ENCODE measurements at regions not wholly inside any gene's neighbourhood (a gene's known extent, or its start where the extent isn't known, plus 50 kb on each side); places are given as distances from the start of the nearest gene placed in this dataset.

GRCh38 chr3:81439108-81439507 is 322.3 kb downstream of the GBE1 start:
- H3K9me3 ChIP-seq, result no peaks in the 10 kb centered on the region
- FAIRE-seq, result no peak
- POLR2A ChIA-PET, result interaction anchor here (0.7 kb wide), 1 partner anchor 478 kb away, joined by 4 read pairs; no protein-coding TSS in a partner anchor

GRCh38 chr3:81437683-81438082 is 323.8 kb downstream of the GBE1 start:
- DNase-seq (ENCODE audit: low read depth in 1 of 2, low spot score in 1 of 2) (no peak), ATAC-seq (no peak), FAIRE-seq (no peak)
- CTCF ChIA-PET, result interaction anchor here (0.7 to 1.0 kb wide), 2 partner anchors 11 to 696 kb away, joined by 3 to 4 read pairs; no protein-coding TSS in a partner anchor
- Histone ChIP-seq H3K4me2 (no peak overlapping the region), H3K4me1 (peaks cover 3% of the 10 kb centered on the region; the same call in 2 of the 3 replicates), H3K9me3 (no peaks in the 10 kb centered on the region), H3K4me3 (no peak overlapping the region), H3K27ac (no peak overlapping the region)
- POLR2A ChIA-PET, result no interaction called here
- TF ChIP-seq E2F6 (IDR thresholded peaks at IDR 0.05; ENCODE audit: borderline replicate concordance, low read depth), result no peak
- TF ChIP-seq ATOH8 (CRISPR knock-in tag; IDR thresholded peaks at IDR 0.05; ENCODE audit: low read depth), result no peak
- TF ChIP-seq SMC3 (IDR thresholded peaks at IDR 0.05), result no peak
- TF ChIP-seq GATA3 (IDR thresholded peaks at IDR 0.05; ENCODE audit: borderline replicate concordance), result no peak
- no peak for TF ChIP-seq MAX (IDR thresholded peaks at IDR 0.05)
- no peak for TF ChIP-seq ZNF302 (CRISPR knock-in tag; IDR thresholded peaks at IDR 0.05)
- no peak for TF ChIP-seq RFX5 (IDR thresholded peaks at IDR 0.05)
- TF ChIP-seq, protein P1, sequence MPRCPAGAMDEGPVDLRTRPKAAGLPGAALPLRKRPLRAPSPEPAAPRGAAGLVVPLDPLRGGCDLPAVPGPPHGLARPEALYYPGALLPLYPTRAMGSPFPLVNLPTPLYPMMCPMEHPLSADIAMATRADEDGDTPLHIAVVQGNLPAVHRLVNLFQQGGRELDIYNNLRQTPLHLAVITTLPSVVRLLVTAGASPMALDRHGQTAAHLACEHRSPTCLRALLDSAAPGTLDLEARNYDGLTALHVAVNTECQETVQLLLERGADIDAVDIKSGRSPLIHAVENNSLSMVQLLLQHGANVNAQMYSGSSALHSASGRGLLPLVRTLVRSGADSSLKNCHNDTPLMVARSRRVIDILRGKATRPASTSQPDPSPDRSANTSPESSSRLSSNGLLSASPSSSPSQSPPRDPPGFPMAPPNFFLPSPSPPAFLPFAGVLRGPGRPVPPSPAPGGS (IDR thresholded peaks at IDR 0.05), result no peak
- TF ChIP-seq HDAC2 (IDR thresholded peaks at IDR 0.05), result no peak
- TF ChIP-seq SREBF2 (IDR thresholded peaks at IDR 0.05), result no peak
- TF ChIP-seq NPAS2 (CRISPR knock-in tag; IDR thresholded peaks at IDR 0.05; ENCODE audit: borderline replicate concordance), result no peak
- WGBS (ENCODE audit: missing lambda C conversion rate), result 72% methylated on average over 3 of the region's 3 CpGs

More at GRCh38 chr3:81439108-81439507, 322.3 kb downstream of the GBE1 start:
- H3K27ac ChIP-seq, result no peak overlapping the region
- 16% methylated on average over 1 of the region's 1 CpG for WGBS (ENCODE audit: missing lambda C conversion rate)
- ATAC-seq (no peak), DNase-seq (ENCODE audit: low read depth in 1 of 2, low spot score in 1 of 2) (no peak)
- TF ChIP-seq RFX5 (IDR thresholded peaks at IDR 0.05), result no peak
- no peak for TF ChIP-seq FOSB (CRISPR knock-in tag; IDR thresholded peaks at IDR 0.05)
- no peak for TF ChIP-seq ZSCAN20 (CRISPR knock-in tag; IDR thresholded peaks at IDR 0.05)
- TF ChIP-seq JUN (IDR thresholded peaks at IDR 0.05), result no peak
- TF ChIP-seq EHF (CRISPR knock-in tag; IDR thresholded peaks at IDR 0.05), result no peak
- TF ChIP-seq RNF2 (IDR thresholded peaks at IDR 0.05; ENCODE audit: borderline replicate concordance, low read depth), result no peak
- no peak for TF ChIP-seq KDM5A (IDR thresholded peaks at IDR 0.05)
- TF ChIP-seq EP300 (IDR thresholded peaks at IDR 0.05), result no peak
- no peak for TF ChIP-seq TP53 (CRISPR knock-in tag; IDR thresholded peaks at IDR 0.05)
- no peak for TF ChIP-seq GATA3 (IDR thresholded peaks at IDR 0.05; ENCODE audit: borderline replicate concordance)
- no peak for TF ChIP-seq MAX (IDR thresholded peaks at IDR 0.05)
- TF ChIP-seq BHLHE40 (IDR thresholded peaks at IDR 0.05; ENCODE audit: low read depth, low read length), result no peak
- no peak for TF ChIP-seq ZC3H11A (IDR thresholded peaks at IDR 0.05)
- no peak overlapping the region for H3K4me3 ChIP-seq
- no peak overlapping the region for H3K4me2 ChIP-seq
- peaks cover 16% of the 10 kb centered on the region for H3K4me1 ChIP-seq
- CTCF ChIA-PET, result interaction anchor here (0.6 kb wide), 1 partner anchor 767 kb away, joined by 3 read pairs; no protein-coding TSS in a partner anchor

GRCh38 chr3:81436182-81436581 is 325.3 kb downstream of the GBE1 start:
- POLR2A ChIA-PET, result no interaction called here
- FAIRE-seq (no peak), DNase-seq (ENCODE audit: low read depth in 1 of 2, low spot score in 1 of 2) (no peak), ATAC-seq (no peak)
- Histone ChIP-seq H3K4me1 (no peaks in the 10 kb centered on the region), H3K9me3 (no peaks in the 10 kb centered on the region), H3K27ac (no peak overlapping the region), H3K4me3 (no peak overlapping the region), H3K4me2 (no peak overlapping the region)
- WGBS (ENCODE audit: missing lambda C conversion rate), result 63% methylated on average over 3 of the region's 3 CpGs
- CTCF ChIA-PET, result no interaction called here
- TF ChIP-seq CBX8 (IDR thresholded peaks at IDR 0.05), result no peak
- no peak for TF ChIP-seq KDM5A (IDR thresholded peaks at IDR 0.05)
- TF ChIP-seq NPAS2 (CRISPR knock-in tag; IDR thresholded peaks at IDR 0.05; ENCODE audit: borderline replicate concordance), result no peak
- TF ChIP-seq, protein P2, sequence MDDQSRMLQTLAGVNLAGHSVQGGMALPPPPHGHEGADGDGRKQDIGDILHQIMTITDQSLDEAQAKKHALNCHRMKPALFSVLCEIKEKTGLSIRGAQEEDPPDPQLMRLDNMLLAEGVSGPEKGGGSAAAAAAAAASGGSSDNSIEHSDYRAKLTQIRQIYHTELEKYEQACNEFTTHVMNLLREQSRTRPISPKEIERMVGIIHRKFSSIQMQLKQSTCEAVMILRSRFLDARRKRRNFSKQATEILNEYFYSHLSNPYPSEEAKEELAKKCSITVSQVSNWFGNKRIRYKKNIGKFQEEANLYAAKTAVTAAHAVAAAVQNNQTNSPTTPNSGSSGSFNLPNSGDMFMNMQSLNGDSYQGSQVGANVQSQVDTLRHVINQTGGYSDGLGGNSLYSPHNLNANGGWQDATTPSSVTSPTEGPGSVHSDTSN (IDR thresholded peaks at IDR 0.05), result no peak
- no peak for TF ChIP-seq MAX (IDR thresholded peaks at IDR 0.05)
- TF ChIP-seq FOSB (CRISPR knock-in tag; IDR thresholded peaks at IDR 0.05), result no peak
- TF ChIP-seq, protein P1 (IDR thresholded peaks at IDR 0.05), result no peak
- no peak for TF ChIP-seq POLR2A (IDR thresholded peaks at IDR 0.05; ENCODE audit: low read length)
- TF ChIP-seq E2F6 (IDR thresholded peaks at IDR 0.05; ENCODE audit: borderline replicate concordance, low read depth), result no peak
- TF ChIP-seq, protein P3, sequence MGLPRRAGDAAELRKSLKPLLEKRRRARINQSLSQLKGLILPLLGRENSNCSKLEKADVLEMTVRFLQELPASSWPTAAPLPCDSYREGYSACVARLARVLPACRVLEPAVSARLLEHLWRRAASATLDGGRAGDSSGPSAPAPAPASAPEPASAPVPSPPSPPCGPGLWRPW (IDR thresholded peaks at IDR 0.05), result no peak
- TF ChIP-seq POLR2AphosphoS2 (conservative IDR thresholded peaks at IDR 0.05; ENCODE audit: low read length), result no peak
- no peak for TF ChIP-seq GATA3 (IDR thresholded peaks at IDR 0.05; ENCODE audit: borderline replicate concordance)
- TF ChIP-seq HOXA7 (CRISPR knock-in tag; IDR thresholded peaks at IDR 0.05), result no peak
- TF ChIP-seq KDM1A (IDR thresholded peaks at IDR 0.05; ENCODE audit: low read depth), result no peak
- no peak for TF ChIP-seq HEYL (CRISPR knock-in tag; IDR thresholded peaks at IDR 0.05)

Measured in A549 (cell line).